MM.1S (cell line): ENCODE measurements at regions not wholly inside any gene's neighbourhood (a gene's known extent, or its start where the extent isn't known, plus 50 kb on each side); places are given as distances from the start of the nearest gene placed in this dataset.

Source experiments
- DNase-seq: peaks from one replicate; pipeline ENCODE4 v3.0.0-alpha.2; 2015
- H2AFZ ChIP-seq: fragments of 300-600 bp; sonication (generic); 2 replicates; pipeline ENCODE4 v1.6.0; 2016; ENCODE audit warnings: antibody characterized with exemption, low read length
- H3F3A ChIP-seq: fragments of 300-600 bp; sonication (generic); 2 replicates; pipeline ENCODE4 v1.6.1; 2016; ENCODE audit warnings: mild to moderate bottlenecking, antibody characterized with exemption, low read length, moderate library complexity, mixed read lengths; ENCODE audit not compliant: insufficient read depth
- H3K27ac ChIP-seq: fragments of 300-600 bp; sonication (generic); 2 replicates; pipeline ENCODE4 v1.5.1; 2016; ENCODE audit warnings: mild to moderate bottlenecking, low read length
- H3K27me3 ChIP-seq: fragments of 300-600 bp; sonication (generic); replicated peaks from 2 replicates; pipeline ENCODE4 v1.6.0; 2016; ENCODE audit warnings: low read length; ENCODE audit not compliant: insufficient read depth
- H3K36me3 ChIP-seq: fragments of 300-600 bp; sonication (generic); replicated peaks from 2 replicates; pipeline ENCODE4 v1.6.1; 2016; ENCODE audit warnings: mild to moderate bottlenecking, low read length, mixed read lengths; ENCODE audit not compliant: insufficient read depth
- H3K4me1 ChIP-seq: fragments of 300-600 bp; sonication (generic); 2 replicates; pipeline ENCODE4 v1.6.1; 2016; ENCODE audit warnings: low read length, mixed read lengths
- H3K4me2 ChIP-seq: fragments of 300-600 bp; sonication (generic); 2 replicates; pipeline ENCODE4 v1.6.0; 2016; ENCODE audit warnings: low read depth, low read length
- H3K4me3 ChIP-seq: fragments of 300-600 bp; sonication (generic); 2 replicates; pipeline ENCODE4 v1.5.1; 2016; ENCODE audit warnings: low read length, mixed read lengths
- H3K79me2 ChIP-seq: fragments of 300-600 bp; sonication (generic); 2 replicates; pipeline ENCODE4 v1.6.1; 2016; ENCODE audit warnings: mixed run types, low read length, mixed read lengths
- H3K9ac ChIP-seq: fragments of 300-600 bp; sonication (generic); 2 replicates; pipeline ENCODE4 v1.6.1; 2016; ENCODE audit warnings: low read length, mixed read lengths
- H3K9me2 ChIP-seq: fragments of 300-600 bp; sonication (generic); replicated peaks from 2 replicates; pipeline ENCODE4 v1.6.1; 2016; ENCODE audit warnings: mild to moderate bottlenecking, low read length, mixed read lengths; ENCODE audit not compliant: insufficient read depth
- H3K9me3 ChIP-seq: fragments of 300-600 bp; sonication (generic); replicated peaks from 2 replicates; pipeline ENCODE4 v1.6.1; 2016; ENCODE audit warnings: mild to moderate bottlenecking, low read length, mixed read lengths; ENCODE audit not compliant: insufficient read depth
- H4K20me1 ChIP-seq: fragments of 300-600 bp; sonication (generic); 2 replicates; pipeline ENCODE4 v1.6.1; 2016; ENCODE audit warnings: mild to moderate bottlenecking, low read length, moderate library complexity, mixed read lengths; ENCODE audit not compliant: insufficient read depth
- EZH2 ChIP-seq: fragments of 300-600 bp; sonication (generic); optimal IDR thresholded peaks from 2 replicates; pipeline ENCODE3; 2017; ENCODE audit warnings: low read depth, mild to moderate bottlenecking, antibody characterized with exemption, low read length, mixed read lengths
- EZH2phosphoT487 ChIP-seq: fragments of 300-600 bp; sonication (generic); IDR thresholded peaks from 2 replicates; pipeline ENCODE4 v1.6.1; 2018; ENCODE audit warnings: antibody characterized with exemption, low read length
- TF ChIP-seq, protein P1 (sequence below): fragments of 300-600 bp; sonication (generic); IDR thresholded peaks from 2 replicates; pipeline ENCODE4 v1.5.1; 2016; ENCODE audit warnings: antibody characterized with exemption, low read length, mixed read lengths

GRCh38 chr1:30095451-30096025, 627.8 kb downstream of the MATN1 start:
- Histone ChIP-seq H3K9me3 (no peaks in the 10 kb centered on the region), H4K20me1 (no peaks in the 10 kb centered on the region), H3K27me3 (peaks cover 49% of the 10 kb centered on the region), H3K79me2 (no peaks in the 10 kb centered on the region), H3K4me2 (no peak overlapping the region), H3K9me2 (no peaks in the 10 kb centered on the region), H3K4me3 (no peak overlapping the region), H3K36me3 (no peaks in the 10 kb centered on the region), H3F3A (no peaks in the 10 kb centered on the region), H3K27ac (no peak overlapping the region), H3K9ac (no peak overlapping the region), H2AFZ (no peak overlapping the region), H3K4me1 (no peaks in the 10 kb centered on the region)
- DNase-seq, result no peak
- TF ChIP-seq, protein P1, sequence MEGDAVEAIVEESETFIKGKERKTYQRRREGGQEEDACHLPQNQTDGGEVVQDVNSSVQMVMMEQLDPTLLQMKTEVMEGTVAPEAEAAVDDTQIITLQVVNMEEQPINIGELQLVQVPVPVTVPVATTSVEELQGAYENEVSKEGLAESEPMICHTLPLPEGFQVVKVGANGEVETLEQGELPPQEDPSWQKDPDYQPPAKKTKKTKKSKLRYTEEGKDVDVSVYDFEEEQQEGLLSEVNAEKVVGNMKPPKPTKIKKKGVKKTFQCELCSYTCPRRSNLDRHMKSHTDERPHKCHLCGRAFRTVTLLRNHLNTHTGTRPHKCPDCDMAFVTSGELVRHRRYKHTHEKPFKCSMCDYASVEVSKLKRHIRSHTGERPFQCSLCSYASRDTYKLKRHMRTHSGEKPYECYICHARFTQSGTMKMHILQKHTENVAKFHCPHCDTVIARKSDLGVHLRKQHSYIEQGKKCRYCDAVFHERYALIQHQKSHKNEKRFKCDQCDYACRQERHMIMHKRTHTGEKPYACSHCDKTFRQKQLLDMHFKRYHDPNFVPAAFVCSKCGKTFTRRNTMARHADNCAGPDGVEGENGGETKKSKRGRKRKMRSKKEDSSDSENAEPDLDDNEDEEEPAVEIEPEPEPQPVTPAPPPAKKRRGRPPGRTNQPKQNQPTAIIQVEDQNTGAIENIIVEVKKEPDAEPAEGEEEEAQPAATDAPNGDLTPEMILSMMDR, result no peak
- TF ChIP-seq EZH2, result no peak
- no peak for TF ChIP-seq EZH2phosphoT487

GRCh38 chr1:30095051-30095450, 628.3 kb downstream of the MATN1 start:
- no peak overlapping the region for H3K27ac ChIP-seq
- no peak overlapping the region for H3K4me3 ChIP-seq
- peaks cover 53% of the 10 kb centered on the region for H3K27me3 ChIP-seq
- no peaks in the 10 kb centered on the region for H4K20me1 ChIP-seq
- no peaks in the 10 kb centered on the region for H3K4me1 ChIP-seq
- no peaks in the 10 kb centered on the region for H3K79me2 ChIP-seq
- H3K9me2 ChIP-seq, result no peaks in the 10 kb centered on the region
- no peak overlapping the region for H2AFZ ChIP-seq
- H3K9me3 ChIP-seq, result no peaks in the 10 kb centered on the region
- no peak overlapping the region for H3K9ac ChIP-seq
- no peak for TF ChIP-seq EZH2phosphoT487
- TF ChIP-seq, protein P1, result no peak
- TF ChIP-seq EZH2, result no peak
- no peak for DNase-seq
- no peaks in the 10 kb centered on the region for H3F3A ChIP-seq
- H3K4me2 ChIP-seq, result no peak overlapping the region
- no peaks in the 10 kb centered on the region for H3K36me3 ChIP-seq

DNA sequence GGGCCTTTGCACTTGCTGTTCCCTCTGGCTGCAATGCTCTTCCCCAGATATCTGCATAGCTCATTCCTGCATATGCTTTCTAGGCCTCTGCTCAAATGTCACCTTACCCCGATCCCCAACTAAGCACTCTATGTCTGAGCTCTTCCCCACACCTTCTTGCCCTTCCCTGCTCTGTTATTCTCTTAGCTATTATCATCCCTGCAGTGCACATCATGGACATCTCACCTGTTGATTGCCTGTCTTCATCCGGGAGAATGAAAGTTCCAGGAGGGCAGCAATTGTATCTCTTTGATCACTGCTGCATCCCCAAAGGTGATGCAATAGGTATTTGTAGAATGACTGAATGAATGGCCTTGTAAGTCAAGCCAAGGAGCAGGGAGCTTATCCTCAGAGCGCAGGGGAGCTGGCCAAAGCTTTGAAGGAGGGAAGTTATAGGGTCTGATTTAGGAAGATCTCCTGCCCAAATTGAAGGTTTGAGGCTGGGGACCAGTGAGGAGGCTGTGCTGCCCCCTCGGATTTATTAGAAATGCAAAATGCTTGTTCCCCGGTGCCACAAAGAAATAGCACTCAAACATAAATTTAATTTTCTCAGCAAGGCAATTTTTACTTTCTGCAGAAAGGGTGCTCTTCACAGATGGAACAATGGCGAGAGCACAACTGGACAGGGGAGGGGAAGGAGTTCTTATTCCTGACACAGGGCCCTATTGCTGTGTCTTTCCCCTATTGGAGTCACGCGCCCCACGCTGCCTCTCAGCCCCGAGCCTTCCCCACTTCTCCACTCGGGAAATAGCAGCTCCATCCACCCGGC, 631.1 kb downstream of the MATN1 start:
- Histone ChIP-seq H2AFZ (no peak overlapping the region), H3K4me1 (no peaks in the 10 kb centered on the region), H3K4me2 (no peak overlapping the region), H3K9me2 (no peaks in the 10 kb centered on the region), H3K9me3 (no peaks in the 10 kb centered on the region), H3K79me2 (no peaks in the 10 kb centered on the region), H3F3A (no peaks in the 10 kb centered on the region), H3K27me3 (peaks cover 60% of the 10 kb centered on the region), H3K4me3 (no peak overlapping the region), H3K27ac (no peak overlapping the region), H4K20me1 (no peaks in the 10 kb centered on the region), H3K36me3 (no peaks in the 10 kb centered on the region), H3K9ac (no peak overlapping the region)
- TF ChIP-seq, protein P1, result no peak
- TF ChIP-seq EZH2phosphoT487 (no peak), EZH2 (no peak)
- no peak for DNase-seq
